ENCODE measurements at regions not wholly inside any gene's neighbourhood (a gene's known extent, or its start where the extent isn't known, plus 50 kb on each side); places are given as distances from the start of the nearest gene placed in this dataset.
"Not testable (repeated sequence)": the region's sequence is repeated elsewhere in the genome, so short reads cannot be mapped to it uniquely, and the experiment has no call there.

GRCh38 chr11:47928426-47928825, 51.9 kb upstream of the PTPRJ start:
- no peak for DNase-seq (ENCODE audit: low read depth)

- DNase-seq (ENCODE audit: low read depth) = no peak
Measured at GRCh38 chr11:47924184-47924691, 56.1 kb upstream of the PTPRJ start.

DNA sequence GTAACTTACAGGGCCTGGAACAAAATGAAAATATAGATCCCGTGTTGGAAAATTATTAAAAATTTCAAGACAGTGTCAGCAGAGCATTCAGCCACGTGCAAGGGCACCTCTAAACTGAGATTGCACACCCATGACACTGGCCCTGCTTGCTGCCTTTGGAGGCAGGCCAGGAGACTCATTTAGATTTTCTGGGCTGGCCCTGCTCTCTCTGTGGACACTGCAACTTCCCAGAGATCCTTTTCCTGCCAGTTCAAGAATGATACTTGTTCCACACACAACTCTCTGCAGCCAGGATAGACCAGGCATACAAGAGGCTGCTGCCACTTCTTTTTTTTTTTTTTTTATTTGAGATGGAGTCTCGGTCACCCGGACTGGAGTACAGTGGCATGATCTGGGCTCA, 56.7 kb upstream of the PTPRJ start:
- no peak for DNase-seq (ENCODE audit: low read depth)

- not testable (repeated sequence) for DNase-seq (ENCODE audit: low read depth)
Measured at GRCh38 chr11:47921080-47921555, 59.2 kb upstream of the PTPRJ start.

DNA sequence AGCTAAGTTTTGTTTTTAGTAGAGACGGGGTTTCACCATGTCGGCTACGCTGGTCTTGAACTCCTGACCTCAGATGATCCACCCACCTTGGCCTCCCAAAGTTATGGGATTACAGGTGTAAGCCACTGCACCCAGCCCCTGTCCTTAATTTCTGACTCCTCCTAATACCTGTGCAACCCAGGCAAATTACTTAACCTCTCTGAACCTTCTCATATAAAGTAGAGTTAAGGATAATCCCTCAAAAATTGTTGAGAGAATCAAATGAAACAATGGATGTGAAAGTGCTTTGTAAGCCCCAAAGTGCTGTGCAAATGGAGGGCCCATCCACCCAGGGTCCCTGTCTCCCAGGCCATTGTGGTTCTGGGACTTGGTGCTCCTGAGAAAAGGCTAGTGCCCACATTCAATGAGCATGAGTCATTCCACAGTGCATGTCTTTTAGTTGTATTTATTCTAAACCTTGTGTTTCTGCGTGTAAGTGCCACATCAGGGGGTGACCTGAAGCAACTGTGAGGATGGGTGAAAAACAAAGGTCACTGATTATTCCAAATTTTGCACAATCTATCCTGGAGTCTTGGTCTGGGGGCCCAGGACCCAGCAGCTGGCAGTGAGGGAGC, 61.4 kb upstream of the PTPRJ start:
- DNase-seq (ENCODE audit: low read depth) = no peak

DNA sequence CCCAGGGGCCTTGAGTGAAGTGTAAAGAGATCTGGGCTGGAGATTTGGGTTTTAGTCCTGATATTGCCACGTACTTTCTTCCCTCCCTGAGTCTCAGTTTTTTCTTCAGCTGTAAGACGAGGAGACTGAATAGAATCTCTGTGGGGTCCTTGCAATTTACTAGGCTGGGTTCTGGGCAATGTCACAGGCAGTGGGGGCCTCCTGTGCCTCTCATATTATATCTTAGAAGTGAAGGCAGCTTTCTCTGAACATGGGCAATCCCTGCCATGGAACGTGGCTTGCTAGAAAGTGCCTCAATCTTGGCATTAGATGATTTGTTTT, 62.0 kb upstream of the PTPRJ start:
- DNase-seq (ENCODE audit: low read depth) = no peak

- DNase-seq (ENCODE audit: low read depth) = peak; percentile 80
Measured at GRCh38 chr11:47917599-47918369, 62.6 kb upstream of the PTPRJ start.

DNA sequence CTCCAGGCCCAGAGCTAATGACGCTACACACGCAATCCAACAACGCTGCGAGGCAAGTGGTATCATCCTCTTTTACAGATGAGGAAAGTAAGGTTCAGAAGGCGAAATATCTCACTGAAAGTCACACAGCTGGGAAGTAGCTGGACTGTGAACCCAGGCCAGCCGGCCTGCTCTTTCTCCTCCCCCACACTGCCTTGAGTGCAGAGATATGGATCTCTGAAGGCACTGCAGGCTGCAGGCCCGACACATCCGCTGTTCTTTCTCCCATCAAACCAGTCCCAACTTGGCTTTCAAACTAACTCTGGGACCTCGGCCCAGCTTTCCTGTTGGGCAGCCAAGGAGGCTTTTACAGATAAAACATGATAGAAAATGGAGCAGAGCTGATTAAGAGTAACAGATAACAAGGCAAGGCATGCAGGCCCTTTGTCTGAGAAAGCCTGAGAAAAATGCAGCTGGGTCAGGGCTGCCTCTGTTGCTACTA, 64.0 kb upstream of the PTPRJ start:
- no peak for DNase-seq (ENCODE audit: low read depth)

GRCh38 chr11:47915783-47916182, 64.6 kb upstream of the PTPRJ start:
- DNase-seq (ENCODE audit: low read depth) = no peak

DNA sequence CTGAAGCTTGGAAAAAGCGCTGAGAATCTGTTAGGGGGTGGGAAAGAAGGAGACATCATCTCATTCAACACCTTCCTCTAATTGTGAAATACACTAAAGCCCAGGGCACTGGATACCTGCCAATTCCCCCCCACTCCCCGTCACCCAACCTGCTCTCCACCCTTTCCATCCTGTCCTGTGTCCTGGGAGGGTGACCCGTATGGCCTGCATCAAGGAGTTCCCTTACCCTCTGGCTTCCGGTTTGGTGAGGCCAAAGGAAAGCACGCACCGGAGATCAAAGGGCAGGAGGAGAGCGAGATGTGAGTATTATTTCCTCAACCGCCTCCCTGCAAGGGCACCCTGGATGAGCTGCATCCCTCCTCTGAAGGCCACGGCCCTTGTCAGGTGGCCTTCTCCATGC, 65.0 kb upstream of the PTPRJ start:
- DNase-seq (ENCODE audit: low read depth) = no peak

DNA sequence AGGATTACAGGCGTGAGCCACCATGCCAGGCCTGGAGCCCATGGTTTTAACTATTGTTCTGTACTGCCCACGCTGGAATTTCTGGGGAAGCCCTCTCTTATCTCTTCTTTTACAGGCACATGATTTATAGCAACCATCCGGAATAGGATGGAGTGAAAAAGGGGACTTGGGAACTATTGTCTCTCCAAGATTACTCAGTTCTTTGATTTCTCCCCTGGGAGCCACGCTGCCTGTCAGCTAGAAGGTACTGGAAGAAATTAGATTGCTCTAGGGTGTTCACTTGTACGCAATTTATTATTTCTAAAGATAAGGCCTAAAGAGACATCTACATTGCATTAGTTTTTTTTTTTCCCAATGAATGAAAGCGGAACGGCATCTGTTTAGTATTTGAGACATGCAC, 65.6 kb upstream of the PTPRJ start:
- DNase-seq (ENCODE audit: low read depth) = no peak

GRCh38 chr11:47913529-47914244, 65.5 kb upstream of the NUP160 start:
- DNase-seq (ENCODE audit: low read depth) = no peak

DNA sequence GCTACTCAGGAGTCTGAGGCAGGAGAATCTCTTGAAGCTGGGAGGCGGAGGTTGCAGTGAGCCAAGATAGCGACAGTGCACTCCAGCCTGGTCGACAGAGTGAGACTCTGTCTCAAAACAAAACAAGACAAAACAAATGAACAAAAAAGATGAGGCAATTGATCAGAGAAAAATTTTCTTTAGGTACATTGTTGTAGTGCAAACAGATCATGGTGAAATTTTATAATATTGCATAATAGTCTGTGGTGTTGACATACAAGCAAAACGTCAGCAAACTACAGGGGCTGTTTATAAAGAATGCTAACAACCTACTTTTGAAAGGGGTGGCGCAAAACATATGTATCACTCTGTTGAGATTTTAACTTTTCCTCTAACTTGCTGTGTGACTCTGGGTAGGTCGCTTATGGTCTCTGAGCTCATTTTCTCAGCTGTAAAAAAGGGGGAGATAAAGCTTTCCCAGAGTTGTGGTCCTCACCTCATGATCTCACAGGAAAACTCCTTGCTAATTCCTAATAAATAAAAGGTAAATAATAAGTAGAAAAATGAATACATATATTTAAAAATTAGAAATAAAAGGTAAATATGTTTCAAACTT, 64.8 kb upstream of the NUP160 start:
- no peak for DNase-seq (ENCODE audit: low read depth)

DNA sequence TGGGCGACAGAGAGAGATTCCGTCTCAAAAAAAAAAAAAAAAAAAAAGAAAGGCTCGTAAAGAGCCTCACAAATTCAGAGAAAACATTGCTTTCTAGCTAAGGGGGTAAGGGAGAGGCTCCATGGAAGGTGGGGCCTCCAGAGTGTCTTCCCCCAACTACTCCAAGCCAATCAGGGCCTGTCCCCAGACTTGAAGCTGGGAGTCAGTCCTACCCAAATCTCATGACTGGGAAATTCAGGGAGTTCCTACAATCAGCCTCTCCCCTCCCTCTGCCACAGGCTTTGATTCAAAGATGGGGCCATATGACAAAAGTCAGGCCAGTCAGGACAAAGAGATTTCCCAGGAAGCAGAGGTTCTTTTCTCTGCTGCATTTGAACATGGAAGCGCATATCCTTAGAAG, 63.0 kb upstream of the NUP160 start:
- DNase-seq (ENCODE audit: low read depth) = no peak

GRCh38 chr11:47908198-47908597, 60.0 kb upstream of the NUP160 start:
- DNase-seq (ENCODE audit: low read depth) = no peak

- DNase-seq (ENCODE audit: low read depth) = no peak
Measured at GRCh38 chr11:47907499-47907898, 59.3 kb upstream of the NUP160 start.

- no peak for DNase-seq (ENCODE audit: low read depth)
Measured at GRCh38 chr11:47906066-47906465, 57.9 kb upstream of the NUP160 start.

- DNase-seq (ENCODE audit: low read depth) = peak; percentile 82
Measured at GRCh38 chr11:47905358-47906059, 57.4 kb upstream of the NUP160 start.

DNA sequence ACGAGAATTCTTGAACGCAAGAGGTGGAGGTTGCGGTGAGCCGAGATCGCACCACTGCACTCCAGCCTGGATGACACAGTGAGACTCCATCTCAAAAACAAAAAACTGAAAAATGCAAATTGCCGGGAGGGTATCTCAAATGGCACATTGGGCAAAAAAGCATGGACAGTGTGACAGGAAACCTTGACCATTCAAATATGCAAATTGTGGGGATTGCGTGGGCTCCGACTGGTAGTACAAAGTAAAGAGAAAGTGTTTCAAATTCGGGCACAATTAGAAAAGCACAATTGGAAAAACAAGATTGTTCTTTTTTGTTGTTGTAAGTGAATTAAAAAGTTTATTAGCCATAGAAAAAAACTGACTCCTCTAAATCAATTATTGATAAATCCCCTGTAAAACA, 56.7 kb upstream of the NUP160 start:
- no peak for DNase-seq (ENCODE audit: low read depth)

- DNase-seq (ENCODE audit: low read depth) = no peak
Measured at GRCh38 chr11:47904048-47904447, 55.9 kb upstream of the NUP160 start.

GRCh38 chr11:47899801-47900200, 51.7 kb upstream of the NUP160 start:
- no peak for DNase-seq (ENCODE audit: low read depth)

Data from non-pigmented ciliary epithelial cell (primary cell).